Skeletal muscle cell (primary cell): ENCODE measurements at regions not wholly inside any gene's neighbourhood (a gene's known extent, or its start where the extent isn't known, plus 50 kb on each side); places are given as distances from the start of the nearest gene placed in this dataset.

Experiments
- DNase-seq: peaks from one replicate; pipeline ENCODE4 v3.0.0-alpha.2; 2010; ENCODE audit warnings: low read depth
- H3K4me3 ChIP-seq: 2 replicates; pipeline ENCODE4 v1.5.1; 2011; ENCODE audit warnings: low read depth, mild to moderate bottlenecking, control low read depth, low read length, moderate library complexity

DNA sequence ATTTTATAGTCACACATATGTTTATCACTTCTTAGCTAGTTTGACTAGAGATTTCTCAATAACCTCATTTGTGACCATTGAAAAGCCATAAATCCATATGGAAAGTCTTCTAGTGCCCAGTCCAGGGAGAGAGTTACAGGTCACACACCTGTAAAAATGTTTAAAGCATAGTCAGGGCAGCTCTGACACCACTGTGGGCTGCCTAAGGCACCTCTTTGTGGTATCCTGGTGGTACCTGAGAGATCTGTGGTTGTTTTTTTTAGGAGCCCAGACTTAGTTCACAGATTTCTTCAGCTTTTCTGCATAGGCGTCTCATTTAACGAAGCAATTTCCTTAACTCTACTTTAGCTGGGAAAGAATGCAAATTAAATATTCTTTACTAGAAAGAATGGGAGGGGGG lies 186.6 kb downstream of the CENPW start:
- H3K4me3 ChIP-seq: no peak overlapping the region
- DNase-seq: no peak

DNA sequence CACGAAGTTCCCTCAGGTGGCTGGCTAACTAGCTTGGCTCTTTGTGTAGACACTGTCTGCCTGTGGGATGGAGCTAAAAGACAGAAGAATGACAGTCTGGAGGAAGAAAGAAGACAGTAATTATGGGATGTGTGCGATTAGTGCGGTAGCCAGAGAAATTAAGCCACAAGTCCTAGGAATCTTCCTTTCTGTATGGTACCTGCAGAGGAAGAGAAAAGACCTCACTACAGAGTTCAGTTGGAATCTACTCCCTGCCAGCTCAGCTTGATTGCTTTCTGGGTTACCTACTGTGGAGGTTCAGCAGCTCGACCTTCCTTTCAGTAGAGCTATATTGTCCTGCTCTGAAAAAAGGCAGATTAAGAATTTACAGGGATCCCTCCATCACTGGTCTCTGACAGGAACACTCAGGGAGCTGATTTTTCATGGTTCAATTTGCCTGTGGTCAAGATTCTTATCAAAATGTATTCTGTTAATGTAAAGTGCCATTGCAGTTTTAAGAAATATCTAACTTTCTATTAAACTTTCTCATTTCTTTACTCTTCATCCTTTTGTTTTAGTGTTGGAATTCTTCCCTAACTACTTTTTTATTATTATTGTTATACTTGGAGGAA lies 187.2 kb downstream of the CENPW start:
- no peak overlapping the region for H3K4me3 ChIP-seq
- DNase-seq: no peak

DNA sequence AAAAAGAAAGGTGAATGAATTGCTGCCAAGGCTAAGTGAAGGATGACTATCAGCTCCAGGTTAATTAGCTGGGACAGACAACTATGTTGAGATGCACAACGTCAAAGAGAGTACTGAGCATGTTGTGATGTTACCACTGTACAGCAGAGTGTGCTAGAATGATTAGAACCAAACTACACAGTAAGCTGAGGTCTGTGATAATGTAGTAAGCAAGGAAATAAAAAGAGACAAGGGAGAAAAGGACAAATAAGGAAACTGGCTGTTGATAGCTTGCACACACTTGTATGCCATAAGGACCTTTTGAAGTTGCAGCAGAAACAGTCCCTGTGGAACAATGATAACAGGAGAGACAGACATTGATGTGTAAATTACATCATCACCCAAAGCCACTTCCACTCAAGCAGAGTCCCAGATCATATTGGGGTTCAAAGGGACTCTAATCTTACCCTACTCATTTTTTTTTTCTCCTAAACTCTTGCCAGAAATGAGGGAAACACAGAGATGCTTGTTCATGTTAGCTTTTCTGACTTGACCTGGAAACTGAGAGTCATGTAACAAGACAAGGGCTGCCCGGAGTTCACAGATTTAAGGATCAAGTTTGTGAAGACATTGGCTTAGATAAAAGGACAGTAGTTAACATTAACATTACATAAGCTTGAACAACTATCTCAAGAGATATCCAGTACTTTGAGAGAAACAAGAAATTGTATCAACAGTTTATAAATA lies 189.9 kb downstream of the CENPW start:
- no peak for DNase-seq
- H3K4me3 ChIP-seq: no peak overlapping the region

DNA sequence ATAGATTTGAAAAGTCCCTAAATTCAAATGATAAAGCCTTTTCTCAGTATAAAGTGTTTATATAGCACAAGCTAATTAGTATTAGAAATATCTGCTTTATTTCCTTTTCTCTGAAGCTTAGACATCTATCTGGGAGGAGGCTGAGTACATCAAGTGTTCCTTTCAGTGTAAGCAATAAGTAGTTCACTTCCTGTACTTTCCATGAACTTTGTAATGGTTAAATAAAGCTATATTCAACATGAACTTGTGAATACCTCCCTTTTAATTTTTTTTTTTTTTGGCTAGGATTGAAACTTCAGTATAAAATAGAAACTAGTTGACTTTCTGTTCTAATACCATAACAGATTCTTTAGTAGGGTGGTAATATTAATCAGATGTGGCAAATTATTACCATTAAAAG lies 190.9 kb downstream of the CENPW start:
- H3K4me3 ChIP-seq: no peak overlapping the region
- no peak for DNase-seq

DNA sequence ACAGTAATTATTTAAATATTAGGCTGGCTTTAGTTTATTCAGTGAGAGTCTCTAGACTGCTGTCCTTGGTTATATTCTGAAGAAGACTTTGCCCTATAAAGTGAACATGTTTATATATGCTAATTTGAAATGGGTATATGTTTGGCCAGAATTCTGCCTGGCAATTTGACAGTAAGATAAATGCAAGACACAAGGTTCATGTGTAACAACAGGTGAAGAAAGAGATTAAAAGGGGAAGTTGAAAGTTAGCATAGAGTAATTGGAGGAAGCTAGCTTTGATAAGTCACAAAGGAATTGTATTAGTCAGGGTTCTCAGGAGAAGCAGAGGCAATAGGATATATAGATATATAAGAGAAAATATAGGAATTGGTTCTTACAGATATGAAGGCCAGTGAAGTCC lies 191.4 kb downstream of the CENPW start:
- no peak for DNase-seq
- no peak overlapping the region for H3K4me3 ChIP-seq

DNA sequence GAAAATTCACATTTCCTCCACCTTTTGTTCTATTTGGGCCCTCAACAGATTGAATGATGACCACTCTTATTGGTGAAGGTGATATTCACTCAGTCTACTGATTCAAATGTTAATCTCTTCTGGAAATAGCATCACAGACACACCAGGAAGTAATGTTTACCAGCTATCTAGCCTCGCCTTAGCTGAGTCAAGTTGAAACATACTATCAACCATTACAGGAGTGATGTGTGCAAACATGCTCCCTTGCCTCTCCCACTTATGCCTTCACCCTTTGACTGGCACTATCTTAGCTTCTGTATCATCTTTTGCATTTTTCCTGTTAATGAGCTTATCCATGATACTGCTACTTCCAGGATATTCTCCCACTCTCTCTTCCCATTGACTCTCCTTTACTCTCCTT lies 191.9 kb downstream of the CENPW start:
- no peak overlapping the region for H3K4me3 ChIP-seq
- no peak for DNase-seq

DNA sequence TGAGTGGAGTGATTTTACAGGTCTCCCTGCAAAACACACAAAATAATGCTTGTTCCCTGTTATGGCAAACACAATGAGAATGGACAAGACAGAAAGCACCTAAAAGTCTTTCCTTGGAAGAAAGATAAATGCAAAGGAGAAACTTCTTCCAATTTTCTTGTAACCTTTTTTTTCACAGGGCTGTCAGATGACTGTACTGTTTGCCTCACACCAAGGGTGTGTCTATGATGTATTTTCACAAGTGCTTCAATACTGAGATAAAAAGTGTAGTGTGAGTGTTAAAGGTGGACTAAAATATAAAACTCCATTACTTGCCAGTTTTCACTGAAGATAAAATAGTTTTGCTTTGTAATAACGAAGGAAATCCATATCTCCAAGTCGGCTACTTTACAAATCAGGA lies 194.5 kb downstream of the CENPW start:
- no peak overlapping the region for H3K4me3 ChIP-seq
- DNase-seq: no peak

DNA sequence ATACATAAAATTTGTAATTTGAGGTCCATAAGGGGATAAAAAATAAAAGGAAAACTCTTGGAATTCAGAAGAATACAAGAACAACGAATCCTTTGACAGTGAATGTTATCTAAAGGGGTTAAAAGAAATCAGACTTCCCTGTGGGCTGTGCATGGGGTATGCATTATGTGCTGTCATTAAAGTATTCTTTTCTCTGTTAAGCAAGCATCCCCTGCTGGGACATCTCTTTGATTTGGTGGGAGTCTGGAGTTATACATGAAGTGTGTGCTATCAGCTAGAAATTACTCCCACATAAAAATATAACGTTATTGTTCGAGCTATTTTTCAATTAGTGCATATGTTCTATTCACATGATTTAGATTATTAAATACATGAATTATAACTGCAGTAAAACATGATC lies 195.2 kb downstream of the CENPW start:
- no peak overlapping the region for H3K4me3 ChIP-seq
- DNase-seq: no peak

DNA sequence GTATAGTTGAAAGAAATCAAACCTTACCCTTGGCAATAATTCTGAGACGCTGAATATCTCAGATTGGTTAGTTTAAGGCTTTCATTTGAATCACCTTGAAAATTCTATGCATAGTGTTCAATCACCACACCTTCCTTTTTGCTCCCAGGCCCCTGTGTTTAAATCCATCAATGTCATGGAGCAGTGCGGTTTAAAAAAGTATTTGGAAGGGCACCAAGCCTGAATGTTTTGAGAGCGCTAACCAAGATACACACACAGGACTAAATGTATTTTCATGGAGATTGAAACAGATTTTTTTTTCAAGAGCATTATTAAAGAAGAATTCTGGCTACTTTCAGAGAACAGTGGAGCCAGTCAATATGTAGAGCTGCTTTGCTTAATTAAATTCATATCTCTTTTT lies 195.7 kb downstream of the CENPW start:
- no peak for DNase-seq
- H3K4me3 ChIP-seq: no peak overlapping the region

DNA sequence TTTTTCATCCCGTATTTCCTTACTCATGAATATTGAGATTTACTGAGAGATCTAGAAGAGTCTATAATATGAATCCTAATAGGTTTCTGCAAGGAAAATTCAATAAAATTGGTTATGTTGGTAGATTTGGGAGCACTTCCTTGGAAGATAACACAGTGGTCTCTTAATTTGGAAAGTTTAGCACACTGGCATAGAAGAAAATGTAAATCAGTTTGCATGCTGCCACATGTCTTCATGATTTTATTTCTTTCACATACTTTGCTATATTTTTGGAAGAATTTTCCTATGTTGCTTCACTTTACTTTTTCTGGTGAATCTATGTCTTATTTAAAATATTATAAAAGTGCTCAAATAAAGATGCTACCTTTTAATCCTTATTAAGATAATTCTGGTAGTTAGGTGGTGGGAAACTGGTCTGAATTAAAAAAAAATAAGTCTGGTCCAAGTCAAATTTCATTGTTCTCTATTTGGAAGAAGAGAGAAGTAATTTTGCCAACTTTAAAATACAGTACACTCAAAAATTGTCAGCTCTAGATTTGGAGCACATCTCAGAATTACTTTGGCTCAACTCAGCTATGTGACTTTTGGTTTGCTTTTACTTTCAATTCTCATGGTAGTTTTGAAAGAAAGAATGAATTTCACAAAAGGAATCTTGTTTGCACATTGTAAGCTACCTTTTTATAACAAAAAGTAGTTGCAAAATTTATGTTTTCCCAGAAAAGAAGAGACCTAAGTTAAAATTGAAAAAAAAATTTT lies 197.3 kb downstream of the CENPW start:
- no peak overlapping the region for H3K4me3 ChIP-seq
- no peak for DNase-seq

DNA sequence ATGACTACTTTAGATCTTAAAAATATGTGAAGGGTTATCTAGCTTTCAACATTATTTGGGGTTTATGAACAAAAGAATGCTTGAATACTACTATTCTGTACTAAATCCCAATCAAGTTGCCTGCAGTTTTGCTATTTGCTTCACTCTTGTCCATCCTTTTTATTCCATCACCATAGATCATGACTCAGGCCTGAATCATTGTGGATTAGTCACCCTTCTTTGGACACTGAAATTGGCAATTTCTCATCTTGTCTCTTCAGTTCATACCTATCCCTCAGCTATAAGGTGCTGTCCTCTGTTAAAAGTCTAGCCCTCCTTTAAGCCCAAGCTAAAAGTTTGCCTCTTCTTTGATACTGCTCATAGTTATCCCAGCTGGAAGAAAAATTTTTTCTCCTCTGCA lies 199.1 kb downstream of the CENPW start:
- peak; percentile 64 for DNase-seq
- H3K4me3 ChIP-seq: no peak overlapping the region

DNA sequence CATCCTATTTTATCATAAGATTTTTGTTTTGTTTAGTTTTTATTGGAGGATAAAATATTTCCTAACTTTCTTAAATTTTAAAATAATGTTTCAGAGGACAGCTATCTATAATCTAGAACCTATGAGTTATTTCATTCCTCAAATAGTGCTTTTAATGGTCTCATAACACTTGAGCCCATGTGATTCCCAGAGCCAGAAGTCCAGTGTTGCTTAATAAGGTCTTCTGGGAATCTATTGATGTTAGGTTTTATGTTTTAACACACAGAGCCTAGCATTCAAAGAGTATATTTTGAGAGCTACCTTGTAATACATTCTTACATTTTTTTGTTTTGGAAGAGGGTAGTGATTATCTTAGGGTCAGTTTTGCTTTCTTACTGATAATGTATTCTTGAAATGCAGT lies 200.2 kb downstream of the CENPW start:
- peak; percentile 42 for DNase-seq
- H3K4me3 ChIP-seq: no peak overlapping the region

DNA sequence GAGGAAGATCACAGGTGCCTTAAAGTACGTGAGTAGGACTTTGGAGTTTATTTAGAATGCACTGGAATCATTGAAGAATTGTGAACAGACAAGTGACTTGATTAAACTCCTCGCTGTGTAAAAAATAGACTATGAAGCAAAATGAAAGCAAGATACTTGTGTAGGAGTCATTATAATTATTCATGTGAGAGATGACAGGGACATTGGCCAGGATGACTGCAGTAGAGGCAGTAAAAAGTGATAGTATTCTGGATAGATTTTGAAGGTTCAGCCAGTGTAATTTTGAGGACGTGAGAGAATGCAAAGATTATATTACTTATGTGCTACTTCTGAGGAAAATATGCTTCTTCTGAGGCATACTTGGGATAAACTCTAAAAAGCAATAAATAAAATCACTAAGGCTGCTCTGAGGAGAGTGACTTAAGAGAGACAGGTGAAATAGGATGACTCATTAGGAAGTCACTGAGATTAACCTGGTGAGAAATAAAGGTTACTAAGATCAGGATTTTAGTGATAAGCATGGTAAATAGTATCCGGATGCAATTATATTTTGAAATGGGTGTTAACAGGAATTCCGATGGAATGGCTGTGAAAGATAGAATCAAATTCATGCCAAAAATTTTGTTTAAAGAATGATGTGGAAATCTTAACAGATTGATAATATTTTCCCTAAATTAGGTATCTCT lies 202.0 kb downstream of the CENPW start:
- no peak for DNase-seq
- no peak overlapping the region for H3K4me3 ChIP-seq

DNA sequence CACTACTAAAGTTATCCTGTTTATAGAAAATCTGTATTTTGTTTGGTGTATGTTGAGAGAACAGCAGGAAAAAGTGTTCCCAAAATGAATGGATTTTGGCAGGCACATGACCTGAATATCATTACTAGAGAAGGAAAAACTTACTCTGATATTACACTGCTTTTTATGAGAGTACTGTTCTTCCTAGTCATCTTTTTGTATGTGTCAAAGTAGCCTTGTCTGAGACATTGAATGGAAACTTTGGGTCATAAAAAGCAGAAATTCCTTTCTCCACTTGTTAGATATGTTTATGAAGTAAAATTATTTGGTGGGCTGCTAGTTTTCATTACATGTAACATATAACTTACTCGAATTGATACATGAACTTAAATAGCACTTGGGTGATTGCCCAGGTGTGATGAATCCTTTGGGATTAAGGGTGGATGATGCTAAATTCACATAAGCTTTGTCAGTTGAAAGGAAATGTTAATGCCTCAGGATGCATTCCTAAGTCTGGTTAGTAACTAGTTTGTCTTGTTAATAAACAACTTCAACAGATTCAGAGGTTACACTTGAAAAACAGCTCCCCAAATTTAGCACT lies 206.7 kb downstream of the CENPW start:
- H3K4me3 ChIP-seq: no peak overlapping the region
- peak; percentile 20 for DNase-seq

DNA sequence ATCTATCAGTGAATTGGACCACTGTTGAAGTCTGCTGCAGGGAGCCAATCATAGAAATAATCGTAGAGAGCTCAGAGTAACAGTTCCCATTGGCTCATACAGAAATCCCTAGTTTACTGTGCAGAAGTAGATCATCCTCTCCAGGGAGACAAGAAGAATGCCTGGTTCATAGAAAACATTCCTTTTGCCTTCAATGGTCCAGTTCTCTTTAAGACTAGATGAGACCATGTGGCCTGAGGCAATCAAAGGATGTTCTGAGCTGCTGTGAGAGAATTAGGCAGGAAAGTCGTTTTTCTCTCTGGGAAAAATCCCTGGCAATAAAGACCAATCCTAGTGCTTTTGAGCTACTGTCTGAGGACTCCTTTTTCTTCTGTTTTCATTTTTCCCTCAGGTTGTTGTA lies 208.4 kb downstream of the CENPW start:
- DNase-seq: peak; percentile 22
- H3K4me3 ChIP-seq: no peak overlapping the region

DNA sequence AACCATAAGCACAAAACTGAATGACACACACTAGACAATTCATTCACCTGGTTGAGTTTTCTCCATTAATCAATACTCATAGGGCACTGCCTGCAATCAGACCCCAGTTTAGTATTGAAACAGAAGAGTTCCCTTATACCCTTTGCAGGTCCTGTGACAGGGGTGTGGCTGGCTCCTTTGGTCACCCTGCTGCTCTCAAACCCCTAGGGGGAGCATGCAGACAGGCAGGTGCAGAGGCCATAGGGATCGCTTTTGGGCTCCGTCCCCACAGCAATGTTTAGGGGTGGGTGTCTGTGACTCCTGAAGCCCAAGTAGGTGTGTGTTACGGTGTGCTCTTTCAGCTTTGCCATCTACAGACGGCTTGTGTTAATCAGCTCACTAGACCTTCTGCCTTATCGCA lies 210.4 kb downstream of the CENPW start:
- H3K4me3 ChIP-seq: no peak overlapping the region
- no peak for DNase-seq

DNA sequence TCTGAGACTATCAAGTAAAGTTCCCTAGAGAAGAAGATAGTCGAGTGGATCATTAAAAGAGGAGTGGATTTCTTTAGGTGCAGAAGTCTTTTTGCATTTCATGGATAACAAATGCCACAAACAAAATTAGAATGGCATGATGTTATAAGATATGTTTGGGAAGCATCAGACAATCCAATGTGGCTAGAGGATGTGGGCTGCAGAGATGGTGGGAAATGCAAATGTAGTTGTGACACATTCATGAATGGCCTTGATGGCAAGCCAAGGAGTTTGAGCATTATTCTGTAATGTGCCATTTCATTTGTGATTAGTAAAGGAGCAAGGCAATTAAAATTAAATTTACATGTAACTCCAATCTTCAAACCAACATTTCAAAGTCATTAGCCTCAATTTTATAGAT lies 211.9 kb downstream of the CENPW start:
- no peak for DNase-seq
- no peak overlapping the region for H3K4me3 ChIP-seq

DNA sequence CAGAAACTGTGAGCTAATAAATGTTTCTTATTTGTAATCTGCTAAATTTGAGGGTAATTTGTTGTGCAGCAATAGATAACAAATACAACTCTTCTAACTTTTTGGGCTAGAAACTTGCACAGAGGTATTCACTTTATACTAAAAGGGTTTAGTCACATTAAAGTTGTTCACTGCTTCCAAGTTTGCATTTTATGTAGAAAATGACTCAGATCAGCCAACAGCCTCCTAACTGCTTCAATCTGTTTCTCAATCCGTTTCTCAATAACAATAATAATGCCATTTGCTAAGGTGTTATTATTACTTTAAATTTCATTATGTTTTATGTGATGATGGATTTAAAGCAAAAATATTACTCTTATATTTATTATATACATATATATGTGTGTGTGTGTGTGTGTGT lies 213.9 kb downstream of the CENPW start:
- DNase-seq: no peak
- H3K4me3 ChIP-seq: no peak overlapping the region

DNA sequence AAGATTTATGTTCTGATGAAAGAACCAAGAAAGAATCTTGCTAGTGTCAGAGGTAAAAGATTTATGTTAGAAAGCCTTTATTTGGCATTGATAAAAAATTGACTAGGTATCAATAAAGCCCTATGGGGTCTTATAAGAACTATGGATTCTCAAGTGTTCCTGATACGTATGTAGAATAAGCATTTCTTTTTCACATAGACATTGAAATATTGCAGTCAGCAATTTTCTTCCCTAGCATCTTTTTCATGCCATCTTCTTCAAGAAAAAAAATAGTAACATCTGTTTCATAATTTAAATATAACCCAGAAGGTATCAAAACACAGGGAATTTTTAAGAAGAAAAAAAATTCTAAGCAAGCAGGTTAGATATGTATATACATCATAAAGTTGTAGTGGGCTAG lies 230.6 kb downstream of the CENPW start:
- no peak for DNase-seq
- H3K4me3 ChIP-seq: no peak overlapping the region

DNA sequence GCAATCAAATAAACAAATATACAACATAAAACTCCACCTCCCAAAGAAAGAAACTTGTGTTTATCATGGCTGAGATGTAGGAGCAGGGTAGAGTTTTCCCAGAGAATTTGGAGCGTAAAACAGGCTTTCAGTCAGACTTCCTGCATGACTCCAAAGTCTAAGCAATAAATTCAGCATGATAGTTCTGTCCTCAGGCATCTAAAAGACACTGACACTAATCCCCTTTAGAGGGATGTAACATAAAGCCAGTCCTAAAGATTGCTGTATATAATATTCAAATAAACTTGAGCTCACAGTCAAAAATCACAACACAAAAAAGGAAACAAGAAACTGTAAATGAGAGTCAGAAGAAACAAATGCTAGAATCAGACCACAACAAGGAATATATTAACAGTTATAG lies 234.4 kb downstream of the CENPW start:
- H3K4me3 ChIP-seq: no peak overlapping the region
- DNase-seq: no peak
